Epithelial cell of proximal tubule (primary cell): ENCODE measurements at regions not wholly inside any gene's neighbourhood (a gene's known extent, or its start where the extent isn't known, plus 50 kb on each side); places are given as distances from the start of the nearest gene placed in this dataset.

Source experiments
- DNase-seq: peaks from one replicate; pipeline ENCODE4 v3.0.0-alpha.2; 2011; ENCODE audit warnings: low read depth
- H3K4me3 ChIP-seq: 2 replicates; pipeline ENCODE4 v1.5.1; 2011; ENCODE audit warnings: low read depth, mild to moderate bottlenecking, low read length
- TF ChIP-seq, protein P1 (sequence below): conservative IDR thresholded peaks from 2 replicates; pipeline ENCODE4 v1.5.1; 2012; ENCODE audit warnings: low read depth, mild to moderate bottlenecking, low read length

DNA sequence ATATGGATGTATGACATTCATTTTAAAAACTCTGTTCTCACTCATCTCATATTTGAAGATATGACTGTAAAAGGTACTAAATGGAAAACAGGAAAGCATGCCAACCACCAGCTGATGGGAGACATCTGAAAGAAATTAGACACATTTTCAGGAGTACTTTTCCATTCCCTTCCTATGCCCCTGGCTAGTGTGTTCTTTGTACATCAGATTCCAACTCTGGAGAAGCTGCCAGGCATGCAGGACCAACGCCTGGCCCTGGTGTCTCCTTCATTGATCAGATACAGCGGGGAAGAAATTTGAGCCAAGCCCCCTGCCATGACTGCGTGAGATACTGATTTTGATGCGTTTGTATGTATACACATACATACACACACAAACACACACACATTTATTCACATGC lies 599.0 kb upstream of the SYT4 start:
- TF ChIP-seq, protein P1, sequence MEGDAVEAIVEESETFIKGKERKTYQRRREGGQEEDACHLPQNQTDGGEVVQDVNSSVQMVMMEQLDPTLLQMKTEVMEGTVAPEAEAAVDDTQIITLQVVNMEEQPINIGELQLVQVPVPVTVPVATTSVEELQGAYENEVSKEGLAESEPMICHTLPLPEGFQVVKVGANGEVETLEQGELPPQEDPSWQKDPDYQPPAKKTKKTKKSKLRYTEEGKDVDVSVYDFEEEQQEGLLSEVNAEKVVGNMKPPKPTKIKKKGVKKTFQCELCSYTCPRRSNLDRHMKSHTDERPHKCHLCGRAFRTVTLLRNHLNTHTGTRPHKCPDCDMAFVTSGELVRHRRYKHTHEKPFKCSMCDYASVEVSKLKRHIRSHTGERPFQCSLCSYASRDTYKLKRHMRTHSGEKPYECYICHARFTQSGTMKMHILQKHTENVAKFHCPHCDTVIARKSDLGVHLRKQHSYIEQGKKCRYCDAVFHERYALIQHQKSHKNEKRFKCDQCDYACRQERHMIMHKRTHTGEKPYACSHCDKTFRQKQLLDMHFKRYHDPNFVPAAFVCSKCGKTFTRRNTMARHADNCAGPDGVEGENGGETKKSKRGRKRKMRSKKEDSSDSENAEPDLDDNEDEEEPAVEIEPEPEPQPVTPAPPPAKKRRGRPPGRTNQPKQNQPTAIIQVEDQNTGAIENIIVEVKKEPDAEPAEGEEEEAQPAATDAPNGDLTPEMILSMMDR = no peak
- no peak for DNase-seq

DNA sequence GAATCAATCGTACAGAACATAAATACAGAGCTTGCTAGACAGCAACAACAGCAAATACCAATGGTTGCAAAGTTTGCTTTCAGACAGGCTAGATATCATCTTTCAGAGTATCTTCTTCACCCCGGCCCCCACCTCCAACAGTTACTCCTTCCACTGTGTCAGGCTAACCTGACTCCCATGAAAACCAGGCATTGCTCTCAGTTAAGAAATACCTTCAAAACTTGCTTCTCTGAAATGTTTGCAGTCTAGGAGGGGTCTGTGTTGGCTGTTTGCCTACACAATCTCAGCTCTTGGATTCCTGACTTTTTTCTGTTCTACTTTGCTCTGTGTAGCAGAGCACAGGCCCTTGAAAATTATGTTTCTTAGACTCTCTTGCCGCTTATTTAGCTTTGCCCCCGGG lies 599.5 kb upstream of the SYT4 start:
- TF ChIP-seq, protein P1 = no peak
- DNase-seq = no peak
- H3K4me3 ChIP-seq = no peak overlapping the region

More for the DNA sequence above, 599.0 kb upstream of the SYT4 start:
- H3K4me3 ChIP-seq = no peak overlapping the region

DNA sequence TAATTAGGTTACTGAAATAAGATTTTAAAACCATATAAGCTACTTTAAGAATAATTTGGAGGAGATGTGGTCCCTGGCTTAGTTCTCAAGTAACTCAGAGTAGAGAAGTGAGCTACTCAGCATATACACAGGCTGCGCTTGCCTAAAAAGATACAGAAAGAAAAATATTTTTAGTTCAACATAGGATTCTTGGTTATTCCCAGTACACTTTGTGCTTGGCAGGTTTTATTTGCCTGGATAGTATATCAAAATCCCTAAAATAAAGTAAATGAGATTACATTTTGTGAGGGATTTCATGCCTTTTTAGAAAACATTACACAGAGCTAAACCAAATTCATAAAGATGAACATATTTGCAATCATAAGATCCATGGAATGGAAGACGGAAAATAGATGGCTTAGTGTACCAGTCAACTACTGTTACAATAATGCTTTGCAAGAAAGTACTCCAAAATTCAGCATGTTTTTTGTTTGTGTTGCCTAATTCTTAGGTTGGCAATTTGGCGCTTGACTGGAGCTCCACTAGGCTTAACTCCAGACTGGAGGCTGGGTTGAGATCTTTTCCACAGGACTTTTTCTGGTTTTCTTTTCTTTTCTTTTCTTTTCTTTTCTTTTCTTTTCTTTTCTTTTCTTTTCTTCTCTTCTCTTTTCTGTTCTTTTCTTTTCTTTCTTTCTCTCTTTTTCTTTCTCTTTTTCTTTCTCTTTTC lies 600.5 kb upstream of the SYT4 start:
- TF ChIP-seq, protein P1 = no peak
- DNase-seq = no peak
- H3K4me3 ChIP-seq = no peak overlapping the region

DNA sequence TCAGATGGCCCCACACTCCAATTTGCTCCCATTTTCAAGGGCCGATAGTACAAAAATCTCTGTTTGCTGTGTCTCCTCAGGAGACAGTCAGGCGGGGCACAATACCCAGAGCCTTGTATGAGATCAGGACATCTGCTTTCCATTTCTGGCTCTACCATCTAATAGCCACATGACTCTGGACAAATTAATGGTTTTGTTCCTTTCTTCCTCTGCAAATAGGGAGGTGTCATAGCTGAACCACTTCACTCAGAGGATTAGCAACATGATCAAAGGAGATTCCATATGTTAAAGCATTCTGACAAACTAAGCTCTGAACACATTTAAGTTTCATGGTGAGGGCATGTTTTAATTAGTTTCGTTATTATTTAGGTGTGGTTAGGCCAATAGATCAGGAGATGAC lies 602.1 kb upstream of the SYT4 start:
- TF ChIP-seq, protein P1 = no peak
- H3K4me3 ChIP-seq = no peak overlapping the region
- DNase-seq = no peak

DNA sequence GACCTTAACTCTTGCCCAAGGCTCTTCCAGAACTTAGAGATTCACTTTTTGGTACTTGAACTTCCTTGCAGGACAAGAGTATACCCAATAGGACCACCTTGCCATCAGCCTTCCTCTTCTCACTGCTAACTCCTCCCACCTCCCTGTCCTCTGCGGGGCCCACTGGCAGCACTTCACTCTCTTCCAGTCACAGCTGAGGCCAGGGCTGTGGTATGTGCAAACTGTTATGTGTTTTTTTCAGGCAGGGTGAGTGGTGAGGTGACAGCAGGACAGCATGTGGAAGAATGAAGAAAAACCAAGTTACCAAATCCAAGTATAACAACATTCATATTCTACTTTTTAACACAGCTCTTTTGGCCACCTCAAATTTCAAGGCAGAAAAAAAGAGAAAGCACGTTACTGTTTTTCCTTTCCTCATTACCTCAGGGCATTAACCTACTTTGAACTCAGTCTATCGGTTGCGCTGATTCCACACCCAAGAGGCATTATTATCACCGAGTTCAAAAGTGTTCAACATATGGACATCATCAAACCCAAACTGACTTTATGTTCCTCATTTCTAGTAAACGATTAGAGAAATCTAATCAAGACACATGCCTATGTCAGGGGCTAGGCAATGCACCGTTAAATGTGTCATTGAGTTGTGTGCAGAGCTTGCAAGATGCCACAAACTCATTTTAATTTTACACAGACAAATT lies 605.2 kb upstream of the SYT4 start:
- no peak overlapping the region for H3K4me3 ChIP-seq
- no peak for DNase-seq
- TF ChIP-seq, protein P1 = no peak

DNA sequence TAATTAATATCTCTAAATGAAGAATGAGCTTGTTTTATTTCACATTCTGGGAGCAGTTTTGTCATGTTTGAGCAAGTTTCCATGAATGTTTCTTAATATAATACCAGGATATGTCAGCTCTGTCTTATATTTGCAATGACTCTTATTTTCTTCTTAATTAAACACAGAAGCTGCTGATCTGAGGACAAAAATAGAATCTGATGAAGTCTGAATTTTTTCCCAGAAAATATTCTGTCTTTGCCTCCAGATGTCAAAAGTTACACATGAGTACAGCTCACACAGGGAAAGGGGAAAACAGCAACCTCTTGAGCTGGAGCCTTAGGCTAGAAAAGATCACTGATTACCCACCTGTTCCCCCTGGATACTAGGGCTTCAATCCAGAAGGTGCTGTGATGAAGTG lies 606.6 kb upstream of the SYT4 start:
- TF ChIP-seq, protein P1 = no peak
- no peak for DNase-seq
- no peak overlapping the region for H3K4me3 ChIP-seq

DNA sequence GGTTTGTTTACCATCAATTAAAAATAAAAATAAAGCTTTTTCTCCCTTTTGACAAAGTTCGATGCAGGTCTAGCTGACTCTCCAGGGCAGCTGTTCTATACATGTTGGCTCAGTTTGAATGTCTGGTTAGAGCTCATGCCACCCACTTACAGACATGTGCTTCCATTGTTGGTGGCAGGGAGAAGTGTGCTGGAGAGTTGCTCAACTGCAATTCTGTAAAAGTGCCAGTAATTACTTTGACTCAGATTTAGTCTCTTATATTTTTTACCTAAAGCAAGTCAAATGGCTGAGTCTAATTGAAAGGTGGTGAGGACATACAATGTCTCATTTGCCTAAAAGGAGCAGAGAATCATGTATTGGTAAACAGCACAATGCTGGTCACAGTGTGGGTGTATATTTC lies 609.1 kb upstream of the SYT4 start:
- DNase-seq = no peak
- no peak overlapping the region for H3K4me3 ChIP-seq
- TF ChIP-seq, protein P1 = no peak
